ENCODE measurements at regions not wholly inside any gene's neighbourhood (a gene's known extent, or its start where the extent isn't known, plus 50 kb on each side); places are given as distances from the start of the nearest gene placed in this dataset.

GRCh38 chr10:57395923-57396322 lies 871.8 kb downstream of the IPMK start:
- TF ChIP-seq, protein P1, sequence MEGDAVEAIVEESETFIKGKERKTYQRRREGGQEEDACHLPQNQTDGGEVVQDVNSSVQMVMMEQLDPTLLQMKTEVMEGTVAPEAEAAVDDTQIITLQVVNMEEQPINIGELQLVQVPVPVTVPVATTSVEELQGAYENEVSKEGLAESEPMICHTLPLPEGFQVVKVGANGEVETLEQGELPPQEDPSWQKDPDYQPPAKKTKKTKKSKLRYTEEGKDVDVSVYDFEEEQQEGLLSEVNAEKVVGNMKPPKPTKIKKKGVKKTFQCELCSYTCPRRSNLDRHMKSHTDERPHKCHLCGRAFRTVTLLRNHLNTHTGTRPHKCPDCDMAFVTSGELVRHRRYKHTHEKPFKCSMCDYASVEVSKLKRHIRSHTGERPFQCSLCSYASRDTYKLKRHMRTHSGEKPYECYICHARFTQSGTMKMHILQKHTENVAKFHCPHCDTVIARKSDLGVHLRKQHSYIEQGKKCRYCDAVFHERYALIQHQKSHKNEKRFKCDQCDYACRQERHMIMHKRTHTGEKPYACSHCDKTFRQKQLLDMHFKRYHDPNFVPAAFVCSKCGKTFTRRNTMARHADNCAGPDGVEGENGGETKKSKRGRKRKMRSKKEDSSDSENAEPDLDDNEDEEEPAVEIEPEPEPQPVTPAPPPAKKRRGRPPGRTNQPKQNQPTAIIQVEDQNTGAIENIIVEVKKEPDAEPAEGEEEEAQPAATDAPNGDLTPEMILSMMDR (IDR thresholded peaks at IDR 0.05; ENCODE audit: borderline replicate concordance), result no peak
- intact Hi-C loops (cut with micrococcal nuclease), result no loop called here
- H3K27me3 ChIP-seq (ENCODE audit: low read depth), result no peaks in the 10 kb centered on the region

GRCh38 chr10:57367412-57367811 lies 900.3 kb downstream of the IPMK start:
- no peak overlapping the region for H3K27ac ChIP-seq (replicated peaks)
- DNase-seq, result no peak
- H3K4me3 ChIP-seq, result no peak overlapping the region
- H3K27me3 ChIP-seq (ENCODE audit: low read depth), result no peaks in the 10 kb centered on the region
- no peaks in the 10 kb centered on the region for H3K9me3 ChIP-seq (replicated peaks)
- H3K4me1 ChIP-seq, result no peaks in the 10 kb centered on the region
- TF ChIP-seq, protein P1 (IDR thresholded peaks at IDR 0.05; ENCODE audit: borderline replicate concordance), result no peak
- intact Hi-C loops (cut with micrococcal nuclease), result no loop called here
- H3K36me3 ChIP-seq, result no peaks in the 10 kb centered on the region

More at GRCh38 chr10:57395923-57396322, 871.8 kb downstream of the IPMK start:
- no peak for DNase-seq
- no peaks in the 10 kb centered on the region for H3K9me3 ChIP-seq (replicated peaks)
- H3K4me3 ChIP-seq, result no peak overlapping the region
- no peak overlapping the region for H3K27ac ChIP-seq (replicated peaks)
- no peaks in the 10 kb centered on the region for H3K36me3 ChIP-seq
- H3K4me1 ChIP-seq, result no peaks in the 10 kb centered on the region

GRCh38 chr10:57362811-57363210 lies 904.9 kb downstream of the IPMK start:
- H3K9me3 ChIP-seq (replicated peaks), result no peaks in the 10 kb centered on the region
- intact Hi-C loops (cut with micrococcal nuclease), result no loop called here
- H3K36me3 ChIP-seq, result no peaks in the 10 kb centered on the region
- no peak overlapping the region for H3K27ac ChIP-seq (replicated peaks)
- TF ChIP-seq, protein P1 (IDR thresholded peaks at IDR 0.05; ENCODE audit: borderline replicate concordance), result no peak
- no peak overlapping the region for H3K4me3 ChIP-seq
- H3K27me3 ChIP-seq (ENCODE audit: low read depth), result no peaks in the 10 kb centered on the region
- no peaks in the 10 kb centered on the region for H3K4me1 ChIP-seq
- no peak for DNase-seq

DNA sequence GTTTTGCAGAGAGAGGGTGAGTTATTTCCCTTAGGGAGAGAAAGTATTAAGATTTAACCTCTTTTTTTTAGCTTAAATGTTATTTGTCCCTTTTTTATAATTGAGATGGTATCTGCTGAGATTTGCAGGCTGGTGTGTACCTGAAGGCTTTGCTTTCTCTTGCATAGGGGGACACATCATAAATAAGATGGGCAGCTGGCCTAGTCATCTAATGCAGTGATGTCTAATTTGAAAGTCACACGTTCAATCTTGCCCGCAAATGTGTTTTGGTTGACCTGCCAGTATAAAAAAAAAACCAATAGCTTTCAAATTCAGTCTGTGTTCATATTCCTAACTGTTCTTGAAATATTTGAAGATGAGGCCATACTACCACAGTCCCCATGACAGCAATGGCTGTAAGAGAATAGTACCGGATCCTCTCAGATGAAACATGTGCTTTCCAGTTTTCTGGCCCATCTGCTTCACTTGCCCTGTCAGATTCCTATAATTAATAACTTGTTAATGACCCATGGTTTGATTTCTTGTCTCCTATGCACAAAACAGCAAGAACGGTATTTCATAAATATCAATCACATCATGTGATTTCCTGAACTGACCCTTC lies 914.2 kb downstream of the IPMK start:
- intact Hi-C loops (cut with micrococcal nuclease), result no loop called here
- no peaks in the 10 kb centered on the region for H3K36me3 ChIP-seq
- TF ChIP-seq, protein P1 (IDR thresholded peaks at IDR 0.05; ENCODE audit: borderline replicate concordance), result no peak
- peaks cover 5% of the 10 kb centered on the region for H3K9me3 ChIP-seq (replicated peaks)
- H3K4me1 ChIP-seq, result no peaks in the 10 kb centered on the region
- no peaks in the 10 kb centered on the region for H3K27me3 ChIP-seq (ENCODE audit: low read depth)
- no peak overlapping the region for H3K27ac ChIP-seq (replicated peaks)
- no peak for DNase-seq
- no peak overlapping the region for H3K4me3 ChIP-seq

DNA sequence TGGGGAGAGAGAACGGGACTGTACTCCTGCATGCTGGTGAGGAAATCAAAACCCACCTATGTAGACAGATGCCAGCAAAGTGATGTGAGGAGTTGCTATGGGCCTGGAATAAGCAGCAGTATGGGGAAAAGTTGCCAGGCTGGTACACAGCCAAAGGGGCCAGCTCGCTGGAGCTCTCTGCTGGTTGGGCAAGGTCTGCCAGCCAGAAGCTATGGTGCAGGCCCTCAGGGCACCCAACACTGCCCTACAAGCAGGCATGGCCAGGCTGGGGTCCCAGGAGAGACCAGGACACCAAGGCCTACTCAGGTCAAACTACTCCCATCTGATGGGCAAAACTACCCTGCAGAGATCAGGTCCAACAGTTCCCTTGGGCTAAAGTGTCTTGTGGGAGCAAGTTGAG lies 916.6 kb downstream of the IPMK start:
- H3K9me3 ChIP-seq (replicated peaks), result peaks cover 5% of the 10 kb centered on the region
- intact Hi-C loops (cut with micrococcal nuclease), result no loop called here
- H3K36me3 ChIP-seq, result no peaks in the 10 kb centered on the region
- H3K4me1 ChIP-seq, result no peaks in the 10 kb centered on the region
- H3K27me3 ChIP-seq (ENCODE audit: low read depth), result no peaks in the 10 kb centered on the region
- no peak overlapping the region for H3K4me3 ChIP-seq
- TF ChIP-seq, protein P1 (IDR thresholded peaks at IDR 0.05; ENCODE audit: borderline replicate concordance), result no peak
- H3K27ac ChIP-seq (replicated peaks), result no peak overlapping the region
- no peak for DNase-seq

Data from left ventricle myocardium inferior (tissue), 1 donor.